DND-41 (cell line): ENCODE measurements at regions not wholly inside any gene's neighbourhood (a gene's known extent, or its start where the extent isn't known, plus 50 kb on each side); places are given as distances from the start of the nearest gene placed in this dataset.

Experiments used
- CTCF ChIP-seq: IDR thresholded peaks from 2 replicates; pipeline ENCODE4 v1.5.1; 2012; ENCODE audit warnings: borderline replicate concordance, low read length, moderate library complexity, mild to moderate bottlenecking; ENCODE audit not compliant: poor library complexity, severe bottlenecking; ENCODE audit errors: extremely low read depth
- EZH2 ChIP-seq: IDR thresholded peaks from 3 replicates; pipeline ENCODE4 v1.6.1; 2012; ENCODE audit warnings: borderline replicate concordance, low read depth, mild to moderate bottlenecking, moderate library complexity, low read length, inconsistent platforms; ENCODE audit not compliant: severe bottlenecking

GRCh38 chr1:87600055-87600850 is 271.6 kb downstream of the LMO4 start:
- TF ChIP-seq EZH2 (no peak), CTCF (no peak)
